ENCODE measurements at regions not wholly inside any gene's neighbourhood (a gene's known extent, or its start where the extent isn't known, plus 50 kb on each side); places are given as distances from the start of the nearest gene placed in this dataset.

DNA sequence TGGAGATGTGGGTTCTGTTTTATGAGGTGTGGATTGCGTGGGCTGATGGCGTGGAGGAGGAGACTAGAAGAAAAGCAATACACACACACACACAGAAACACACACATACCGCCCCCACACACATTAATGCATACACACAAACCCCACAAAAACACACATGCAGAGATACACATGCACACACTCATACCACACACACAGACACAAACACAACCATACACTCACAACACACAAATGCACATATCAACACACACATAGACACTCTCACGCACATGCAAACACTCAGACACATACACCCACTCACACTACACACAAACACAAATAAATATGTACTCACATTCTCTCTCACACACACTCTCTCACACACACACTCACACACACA is 75.7 kb upstream of the UBL3 start:
- DNase-seq (ENCODE audit: low spot score) = no peak
- TF ChIP-seq CTCF (IDR thresholded peaks at IDR 0.05) = no peak
- peak overlapping the region; percentile 78 to 94 for H3K27ac ChIP-seq
- H3K4me3 ChIP-seq = no peak overlapping the region

- DNase-seq (ENCODE audit: low spot score) = peak; percentile 93
- no peak overlapping the region for H3K4me3 ChIP-seq
- no peak for TF ChIP-seq CTCF (IDR thresholded peaks at IDR 0.05)
- peak overlapping the region; percentile 78 to 94 for H3K27ac ChIP-seq
Measured at GRCh38 chr13:29925457-29926097, 75.2 kb upstream of the UBL3 start.

DNA sequence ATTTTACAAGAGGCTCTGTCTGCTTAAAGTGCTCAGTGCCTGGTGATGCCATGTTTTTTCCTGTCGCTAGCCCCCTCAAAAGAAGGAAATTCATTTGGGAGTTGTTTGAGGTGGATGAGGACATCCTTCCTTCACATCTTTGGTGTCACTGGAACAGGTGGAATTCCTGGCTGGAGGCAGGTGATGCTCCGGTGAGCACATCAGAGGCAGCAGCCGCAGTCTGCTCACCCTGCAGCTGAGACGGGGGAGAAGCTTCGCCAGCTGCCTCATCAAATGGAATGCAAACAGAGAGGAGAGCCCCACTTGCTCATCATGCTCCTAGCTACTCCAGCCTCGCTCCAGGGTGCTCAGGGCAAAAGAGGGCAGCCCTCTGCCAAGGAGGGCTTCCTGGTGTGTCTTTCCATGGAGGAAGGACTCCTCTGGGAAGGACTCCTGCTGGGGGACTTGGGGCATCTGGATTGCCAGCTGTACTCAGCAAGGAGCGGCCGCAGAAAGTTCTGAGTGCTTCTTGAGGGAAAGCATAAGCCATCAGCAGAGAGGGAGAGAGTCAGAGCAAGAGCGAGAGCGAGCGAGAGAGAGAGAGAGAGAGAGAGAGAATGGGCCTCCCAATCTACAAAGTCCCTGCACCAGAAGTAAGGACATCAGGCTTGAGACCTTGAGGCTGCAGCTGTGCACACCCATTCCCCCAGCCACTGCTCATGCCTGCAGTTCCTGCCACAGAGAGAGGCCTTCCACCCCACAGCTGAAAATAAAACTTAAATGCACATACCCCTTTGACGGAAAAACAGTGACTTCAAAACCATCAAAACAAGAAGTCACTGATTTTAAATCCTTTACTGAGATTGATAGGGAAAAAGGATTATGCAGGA is 74.3 kb upstream of the UBL3 start:
- Histone ChIP-seq H3K4me3 (peak overlapping the region; percentile 13), H3K27ac (peak overlapping the region; percentile 78 to 94)
- TF ChIP-seq CTCF (IDR thresholded peaks at IDR 0.05) = no peak
- DNase-seq (ENCODE audit: low spot score) = no peak

DNA sequence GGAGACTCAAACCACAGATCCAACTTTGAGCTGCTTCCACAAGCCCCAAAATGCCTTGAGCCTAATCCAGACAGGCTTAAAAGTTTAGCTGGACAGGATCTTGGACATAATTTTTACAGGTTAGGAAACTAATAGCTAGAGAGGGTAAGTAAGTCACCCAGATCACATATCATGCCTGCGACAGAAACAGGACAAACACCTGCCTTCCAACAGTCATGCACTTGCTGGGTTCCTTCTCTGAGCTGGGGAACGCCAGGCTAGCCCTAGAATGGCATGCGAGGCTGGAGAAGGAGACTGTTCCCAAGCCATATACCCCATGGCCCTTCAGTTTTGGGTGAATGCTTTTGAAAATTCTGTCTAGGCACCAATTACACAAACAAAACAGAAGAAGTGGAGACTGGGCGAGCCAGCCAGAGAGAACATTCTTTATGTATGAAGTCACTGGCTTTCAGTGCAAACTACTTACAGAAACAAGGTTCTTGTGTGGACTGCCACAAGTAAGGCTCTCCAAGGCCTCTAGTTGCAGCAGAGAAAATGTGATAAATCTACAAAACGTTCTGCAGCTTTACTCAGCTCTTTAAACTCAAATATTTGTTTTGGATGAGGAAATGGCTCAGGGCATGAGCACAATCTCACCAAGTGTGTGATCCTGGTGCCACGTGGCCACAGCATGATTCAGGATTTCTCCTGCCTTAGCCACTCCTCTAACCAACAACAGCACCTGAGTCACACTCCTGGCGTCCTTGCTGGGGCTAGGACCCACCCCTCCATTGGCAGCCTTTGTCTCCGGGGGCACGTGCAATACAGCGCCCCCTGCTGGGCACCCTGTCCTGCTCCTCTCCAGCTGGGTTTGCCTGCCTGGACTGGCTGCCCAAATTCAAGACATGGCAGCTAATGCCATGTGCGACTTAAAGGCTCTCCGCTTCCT is 73.4 kb upstream of the UBL3 start:
- H3K4me3 ChIP-seq = peak overlapping the region; percentile 13
- TF ChIP-seq CTCF (IDR thresholded peaks at IDR 0.05) = peak; percentile 63
- DNase-seq (ENCODE audit: low spot score) = peak; percentile 93
- peak overlapping the region; percentile 78 to 94 for H3K27ac ChIP-seq

GRCh38 chr13:29922896-29923295 is 72.5 kb upstream of the UBL3 start:
- Histone ChIP-seq H3K4me3 (no peak overlapping the region), H3K27ac (peak overlapping the region; percentile 78 to 94)
- no peak for TF ChIP-seq CTCF (IDR thresholded peaks at IDR 0.05)
- DNase-seq (ENCODE audit: low spot score) = no peak

DNA sequence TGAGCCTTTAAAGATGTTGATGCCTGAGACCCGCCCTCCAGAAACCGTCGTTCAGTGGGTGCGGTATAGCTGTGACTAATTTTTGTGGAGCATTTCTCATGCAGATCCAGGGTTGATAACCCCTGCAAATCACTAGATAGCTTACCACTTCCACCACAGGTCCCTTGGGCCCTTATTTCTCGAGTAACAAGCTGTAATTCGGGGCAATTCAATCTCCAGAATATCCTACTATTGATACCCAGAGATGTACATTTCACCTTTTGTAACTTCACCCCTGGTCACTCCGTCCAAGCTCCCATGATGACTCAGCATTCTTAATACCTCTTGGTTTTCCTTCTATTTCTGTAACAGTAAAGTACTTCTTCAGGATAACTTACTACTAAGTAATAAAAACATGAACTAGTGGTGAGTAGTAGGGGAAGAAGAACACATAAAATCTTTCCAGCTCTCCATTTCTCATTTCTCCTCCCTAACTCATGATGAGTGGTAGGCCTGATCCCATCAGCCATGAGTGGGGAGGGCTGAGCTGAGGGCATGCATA is 71.9 kb upstream of the UBL3 start:
- TF ChIP-seq CTCF (IDR thresholded peaks at IDR 0.05) = no peak

More for the DNA sequence above, 71.9 kb upstream of the UBL3 start:
- no peak overlapping the region for H3K4me3 ChIP-seq
- peak overlapping the region; percentile 78 to 94 for H3K27ac ChIP-seq
- DNase-seq (ENCODE audit: low spot score) = no peak

All from coronary artery (tissue), 2 donors.